HG03280 (cell line): ENCODE measurements at regions not wholly inside any gene's neighbourhood (a gene's known extent, or its start where the extent isn't known, plus 50 kb on each side); places are given as distances from the start of the nearest gene placed in this dataset.

Experiments used
- ATAC-seq: cut with Tn5 transposase; IDR thresholded peaks from one replicate; pipeline ENCODE4 v1.9.1; 2021; ENCODE audit warnings: mild to moderate bottlenecking, moderate library complexity; ENCODE audit not compliant: unreplicated experiment

DNA sequence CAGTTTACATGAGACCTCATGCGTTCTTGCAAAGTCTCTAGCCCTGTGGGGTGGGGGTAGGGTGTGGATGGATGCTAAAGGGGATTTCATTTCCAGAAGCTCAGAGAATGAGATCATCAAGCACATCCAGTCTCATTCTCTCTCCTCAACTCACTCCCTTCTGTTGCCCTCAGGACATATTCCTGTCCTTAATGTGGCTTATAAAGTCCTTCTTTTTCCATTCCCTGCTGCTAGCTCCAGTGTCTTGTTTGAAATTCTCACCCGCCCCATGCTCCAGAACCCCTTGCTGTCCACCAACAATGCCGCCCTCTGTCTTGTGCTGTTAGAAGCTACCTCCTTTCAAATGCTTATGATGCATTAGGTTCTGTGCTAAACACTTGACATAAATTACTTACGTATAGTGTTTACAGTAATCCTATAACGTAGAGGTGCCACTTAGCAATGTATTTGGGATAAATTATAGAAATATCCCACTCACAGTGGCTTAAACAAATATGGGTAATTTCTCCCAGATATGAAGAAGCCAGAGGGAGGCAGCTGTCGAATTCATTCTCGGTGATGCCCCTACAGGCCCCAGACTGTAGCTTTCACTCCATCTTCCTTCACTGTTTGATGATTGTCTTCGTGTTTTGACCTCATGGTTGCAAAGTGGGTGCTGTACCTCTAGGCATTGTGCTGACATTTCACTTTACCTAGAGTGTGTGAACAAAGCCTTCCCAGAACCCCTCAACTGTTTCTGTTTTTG lies 273.1 kb upstream of the TBL1XR1 start:
- no peak for ATAC-seq

DNA sequence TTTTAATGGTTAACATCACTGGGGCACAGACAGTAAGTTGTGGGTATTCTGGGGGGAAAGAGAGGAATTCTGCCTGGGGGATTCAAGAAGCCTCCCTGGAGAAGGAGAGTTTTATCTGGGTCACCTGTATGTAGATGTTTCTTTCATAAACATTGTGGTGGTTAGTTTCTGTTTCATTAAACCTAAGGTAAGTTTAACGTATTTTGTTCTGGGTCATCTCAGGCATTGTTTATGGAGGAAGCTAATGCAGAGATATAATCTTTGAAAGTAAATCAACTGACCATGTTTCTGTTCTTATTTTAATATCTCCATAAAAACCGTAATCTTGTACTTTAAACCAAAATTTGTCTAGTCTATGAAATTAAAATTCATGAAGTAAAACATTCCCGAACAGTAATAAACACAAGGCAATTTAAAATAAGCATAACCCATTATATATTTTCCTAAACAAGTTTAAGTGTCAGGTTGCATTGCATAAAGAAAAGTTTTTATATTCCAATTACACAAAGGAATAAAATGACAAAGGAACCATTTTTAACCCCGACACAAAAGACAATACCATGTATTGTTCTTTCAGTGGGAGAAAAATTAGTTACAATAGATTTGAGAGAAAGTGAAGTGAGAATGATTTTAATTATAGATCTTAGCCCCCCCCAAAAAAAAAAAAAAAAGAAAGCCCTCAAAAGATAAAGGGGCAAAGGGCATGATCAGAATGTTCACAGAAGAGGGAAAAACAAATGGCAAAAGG lies 274.6 kb upstream of the TBL1XR1 start:
- no peak for ATAC-seq

DNA sequence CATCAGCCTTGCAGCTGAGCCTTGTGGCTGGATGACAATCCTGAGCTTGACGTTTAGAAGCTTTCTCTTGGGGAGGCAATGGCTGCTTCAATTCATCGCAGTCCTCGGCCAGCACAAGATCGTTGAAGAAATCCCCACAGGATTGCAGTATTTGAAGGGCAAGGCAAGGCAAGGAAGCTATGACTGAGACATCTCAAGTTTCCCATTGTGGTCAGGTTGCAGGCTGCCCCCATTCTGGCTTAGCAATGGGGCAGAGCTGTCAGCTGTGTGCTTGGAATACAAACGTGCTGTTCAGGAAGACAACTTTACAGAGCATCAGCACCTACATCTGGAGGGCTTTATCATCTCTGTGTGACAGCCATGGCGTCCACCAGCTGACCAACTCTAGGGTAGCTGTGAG lies 275.9 kb upstream of the TBL1XR1 start:
- ATAC-seq: no peak

DNA sequence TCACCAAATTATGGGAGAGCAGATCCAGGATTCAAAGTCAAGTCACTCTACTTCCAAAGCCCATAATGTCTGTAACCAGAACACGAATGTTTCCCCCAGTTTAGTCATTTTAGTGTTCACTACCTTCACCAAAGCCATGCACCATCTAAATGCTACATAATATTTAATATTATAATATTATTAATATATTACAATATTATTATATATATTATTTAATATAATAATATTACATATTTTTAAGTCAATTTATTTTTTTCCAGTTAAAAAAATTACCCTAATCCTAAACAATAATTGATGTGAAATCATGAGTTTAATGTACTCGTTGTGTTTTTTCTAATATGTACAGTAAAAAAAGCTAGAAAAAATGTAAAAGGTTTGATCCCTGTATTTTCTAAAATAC lies 276.6 kb upstream of the TBL1XR1 start:
- ATAC-seq: no peak

- no peak for ATAC-seq
These were observed 277.5 kb upstream of the TBL1XR1 start for GRCh38 chr3:177474652-177475355.

DNA sequence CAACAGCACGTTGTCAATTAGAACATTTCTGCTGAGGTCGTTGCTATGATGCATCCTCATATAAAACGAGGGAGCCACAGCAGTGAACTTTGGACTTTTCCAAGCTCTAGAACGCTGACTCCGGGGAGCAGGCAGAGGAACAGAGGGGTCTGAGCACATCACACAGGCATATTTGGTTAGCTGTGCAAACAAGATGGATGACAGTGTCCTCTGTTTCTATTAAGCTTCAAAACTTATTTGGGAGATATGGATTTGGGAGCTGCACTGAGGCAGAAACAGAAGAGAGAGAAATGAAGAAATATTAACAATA lies 278.0 kb upstream of the TBL1XR1 start:
- ATAC-seq: no peak

GRCh38 chr3:177476495-177476894 lies 279.2 kb upstream of the TBL1XR1 start:
- no peak for ATAC-seq

DNA sequence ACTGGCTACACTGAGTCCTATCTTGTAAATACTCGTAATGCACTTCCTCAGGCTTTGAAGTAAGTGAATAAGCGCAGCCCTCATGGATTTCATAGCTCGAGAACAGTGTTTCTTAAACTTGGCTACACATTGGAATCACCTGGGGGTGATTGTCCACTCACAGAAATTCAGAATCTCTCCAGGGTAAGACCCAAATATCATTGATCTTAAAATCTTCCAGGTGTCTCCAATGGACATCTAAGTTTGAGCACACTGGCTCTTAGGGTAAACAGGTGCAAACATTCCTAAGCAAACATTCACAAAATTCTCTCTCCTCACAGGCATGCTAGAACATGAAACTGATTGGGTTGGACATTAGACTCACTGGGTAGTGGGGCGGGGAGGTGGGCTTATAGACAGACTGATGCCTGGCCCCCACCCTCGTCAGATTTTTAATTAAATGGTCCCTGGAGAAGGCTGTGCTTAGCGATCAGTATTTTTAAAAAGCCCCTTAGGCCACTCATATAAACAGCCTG lies 279.7 kb upstream of the TBL1XR1 start:
- no peak for ATAC-seq

GRCh38 chr3:177478170-177478867 lies 281.0 kb upstream of the TBL1XR1 start:
- ATAC-seq: no peak

DNA sequence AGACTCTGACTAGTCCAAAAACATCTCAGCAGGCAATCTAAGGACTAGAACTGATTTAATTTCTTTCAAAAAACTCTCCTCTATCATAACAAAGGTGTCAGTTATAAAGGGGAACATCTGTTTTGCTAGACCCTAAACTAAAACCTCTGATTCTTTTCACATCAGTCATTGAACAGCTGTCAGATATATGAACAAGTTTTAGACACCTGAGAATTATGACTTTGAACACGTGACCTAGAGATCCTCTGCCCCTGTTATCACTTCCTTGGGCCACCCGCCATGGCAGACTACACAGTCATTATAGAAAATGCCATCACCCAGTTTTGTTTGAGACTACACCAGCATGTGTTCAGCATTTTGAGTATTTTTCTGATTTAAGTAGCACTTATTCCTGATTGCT lies 282.3 kb upstream of the TBL1XR1 start:
- ATAC-seq: no peak

- no peak for ATAC-seq
These were observed 284.0 kb upstream of the TBL1XR1 start for GRCh38 chr3:177481329-177481728.

- no peak for ATAC-seq
These were observed 284.9 kb upstream of the TBL1XR1 start for GRCh38 chr3:177482048-177482691.

DNA sequence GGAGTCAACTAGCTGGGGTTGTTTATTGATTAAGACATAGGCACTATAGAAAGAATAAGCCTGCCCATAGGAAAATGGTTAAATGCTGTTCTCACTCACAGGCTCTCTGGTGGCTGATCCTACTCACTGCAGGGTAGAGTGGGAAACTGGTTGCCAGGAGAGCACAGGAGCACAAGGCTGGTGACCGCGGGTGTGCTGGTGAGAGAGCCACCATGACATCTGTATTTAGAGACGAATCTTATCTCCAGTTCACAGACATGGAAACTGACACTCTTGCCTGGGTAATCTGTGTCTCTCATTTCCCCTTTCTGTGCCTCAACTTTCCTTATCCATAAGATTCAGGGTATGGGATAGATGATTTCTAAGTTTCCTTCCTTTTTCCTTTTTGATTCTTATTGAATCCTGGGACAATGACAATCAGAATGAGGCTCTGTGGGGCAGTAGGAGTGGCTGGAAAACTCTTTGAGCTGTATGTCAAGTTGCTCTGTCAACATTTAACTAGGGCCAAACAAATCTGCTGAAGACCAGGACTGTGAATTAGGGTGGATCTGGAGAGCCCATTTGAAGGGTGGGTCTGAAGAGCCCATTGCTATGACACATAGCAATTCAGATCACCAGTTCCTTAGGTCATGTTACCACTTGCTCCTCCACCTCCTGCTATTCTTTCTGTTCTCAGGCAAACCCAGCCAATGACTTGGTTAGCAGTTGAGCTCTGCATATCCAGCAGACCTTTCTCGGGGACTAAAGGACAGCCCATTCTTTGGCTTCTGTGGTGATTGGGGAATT lies 286.1 kb upstream of the TBL1XR1 start:
- ATAC-seq: no peak

- no peak for ATAC-seq
These were observed 286.9 kb upstream of the TBL1XR1 start for GRCh38 chr3:177484206-177484605.

- ATAC-seq: no peak
These were observed 287.6 kb upstream of the TBL1XR1 start for GRCh38 chr3:177484926-177485325.

GRCh38 chr3:177487635-177488186 lies 290.4 kb upstream of the TBL1XR1 start:
- no peak for ATAC-seq

DNA sequence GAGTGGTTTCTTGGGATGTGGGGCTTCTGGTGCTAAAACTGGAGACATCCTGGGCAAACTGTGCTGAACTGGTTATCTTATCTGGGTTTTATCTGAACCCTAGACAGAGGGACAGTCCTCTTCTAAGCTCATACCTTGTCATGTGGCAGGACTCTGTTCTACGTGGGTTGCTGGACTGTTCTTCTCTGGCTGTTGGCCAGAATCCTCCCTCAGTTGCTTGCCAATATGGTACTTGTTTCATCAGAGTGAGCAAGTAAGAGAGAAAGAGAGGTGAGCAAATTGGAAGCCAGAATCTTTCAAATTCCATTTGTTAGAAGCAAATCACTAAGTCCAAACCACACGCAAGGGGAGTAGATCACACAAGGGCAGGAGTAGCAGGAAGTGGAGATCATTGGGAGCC lies 291.5 kb upstream of the TBL1XR1 start:
- no peak for ATAC-seq

DNA sequence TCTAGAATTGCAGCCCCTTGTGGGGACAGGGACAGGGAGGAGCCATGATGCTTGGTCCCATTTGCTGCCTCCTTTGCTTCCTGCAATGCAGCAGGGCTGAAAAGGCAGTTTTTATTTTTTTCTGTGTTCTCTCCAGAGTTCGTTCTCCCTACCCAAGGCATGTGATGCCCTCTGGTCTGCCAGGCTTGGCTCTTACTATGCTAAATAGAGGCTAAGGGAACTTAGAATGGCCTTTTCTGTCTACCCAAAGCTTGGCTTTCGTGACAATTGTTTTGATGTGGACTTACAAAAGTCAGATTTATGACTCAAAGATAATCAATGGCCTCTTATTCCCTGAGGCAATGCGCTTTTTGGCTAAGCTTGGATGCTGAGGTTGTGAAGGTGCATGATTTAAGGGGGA lies 293.3 kb upstream of the TBL1XR1 start:
- no peak for ATAC-seq

DNA sequence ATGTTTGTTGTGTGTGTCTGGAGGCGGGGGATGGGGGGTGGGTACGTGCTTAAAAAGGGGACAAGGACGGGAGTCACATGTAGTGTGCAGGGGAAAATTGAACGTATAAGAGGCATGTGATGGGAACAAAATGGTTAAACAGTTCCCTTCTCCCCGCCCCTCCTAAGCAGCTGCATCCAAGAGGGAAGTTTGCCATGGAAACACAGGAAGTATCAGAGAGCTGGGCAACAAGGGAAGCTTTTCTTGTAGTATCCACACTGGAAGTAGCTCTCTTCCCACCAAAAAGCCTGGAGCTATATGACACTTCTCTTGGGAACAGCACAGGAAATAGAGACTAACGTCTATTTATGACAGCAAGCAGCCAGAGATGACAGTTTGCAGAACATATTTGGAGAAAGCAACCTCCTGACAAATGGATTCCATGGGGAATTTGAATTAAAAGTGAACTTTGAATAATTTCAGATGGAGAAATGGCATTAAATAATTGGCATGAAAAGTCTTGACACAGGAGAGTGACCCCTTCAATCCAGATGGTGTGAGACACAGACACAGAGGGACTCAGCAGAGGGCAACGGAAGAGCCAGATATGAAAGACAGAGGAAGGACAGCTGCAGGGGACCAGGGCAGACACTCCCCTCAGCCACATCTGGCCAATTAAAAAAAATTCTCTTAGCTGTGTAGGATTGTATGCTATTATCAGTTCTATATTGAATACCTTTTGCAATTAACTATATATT lies 294.2 kb upstream of the TBL1XR1 start:
- no peak for ATAC-seq
